ENCODE measurements at regions not wholly inside any gene's neighbourhood (a gene's known extent, or its start where the extent isn't known, plus 50 kb on each side); places are given as distances from the start of the nearest gene placed in this dataset.

DNA sequence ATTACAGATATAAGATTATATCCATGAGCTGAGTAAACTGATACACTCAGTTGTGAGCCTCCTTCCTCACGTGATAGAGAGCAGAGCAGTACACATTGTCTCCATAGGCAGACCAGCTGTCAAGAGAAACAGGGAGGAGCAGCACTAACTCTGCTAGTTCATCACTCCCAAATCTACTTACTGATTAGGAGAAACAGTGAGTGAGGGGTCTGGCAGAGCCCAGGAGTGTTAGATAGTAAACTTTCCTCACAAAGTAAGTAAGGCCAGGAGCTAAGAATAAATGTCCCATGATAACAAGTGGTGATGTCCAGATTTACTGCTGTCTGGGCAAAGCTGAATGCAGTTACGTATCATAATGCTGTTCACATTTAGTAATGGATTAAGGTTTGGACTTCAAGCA is 168.6 kb upstream of the KCNK2 start:
- Histone ChIP-seq H3K4me3 (no peak overlapping the region), H3K36me3 (no peaks in the 10 kb centered on the region), H3K9me3 (no peaks in the 10 kb centered on the region), H3K27ac (no peak overlapping the region), H3K4me1 (no peaks in the 10 kb centered on the region), H3K27me3 (no peaks in the 10 kb centered on the region)
- intact Hi-C loops (cut with DNase I; ENCODE audit: low total_unique reads) = no loop called here
- no peak for DNase-seq
- no peak for TF ChIP-seq CTCF (IDR thresholded peaks at IDR 0.05)

DNA sequence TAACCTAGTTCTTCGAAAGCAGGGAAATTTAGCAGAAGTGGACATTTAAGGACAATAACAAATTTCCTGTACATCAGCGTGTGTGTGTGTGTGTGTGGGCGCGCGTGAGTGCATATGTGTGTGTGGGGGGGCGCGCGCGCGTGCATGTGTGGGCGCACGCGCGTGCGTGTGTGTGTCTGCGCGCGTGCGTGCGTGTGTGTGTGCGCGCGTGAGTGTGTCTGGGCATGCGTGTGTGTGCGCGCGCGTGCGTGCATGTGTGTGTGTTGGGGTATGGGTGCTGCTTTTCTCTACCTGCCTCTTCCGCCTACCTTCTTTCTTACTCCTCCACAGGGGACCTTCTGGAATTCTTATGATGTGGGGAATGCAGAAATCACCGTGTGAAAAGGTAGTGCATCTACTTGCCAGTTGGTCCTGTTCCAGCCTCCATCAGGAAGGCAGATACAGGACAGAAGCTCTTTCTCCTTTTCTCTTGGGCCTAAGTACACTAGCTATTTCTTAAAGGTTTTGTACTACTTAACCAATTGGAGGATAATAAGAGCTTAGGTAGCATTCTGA is 165.4 kb upstream of the KCNK2 start:
- no peaks in the 10 kb centered on the region for H3K9me3 ChIP-seq
- H3K4me3 ChIP-seq = no peak overlapping the region
- H3K36me3 ChIP-seq = no peaks in the 10 kb centered on the region
- intact Hi-C loops (cut with DNase I; ENCODE audit: low total_unique reads) = no loop called here
- no peak overlapping the region for H3K27ac ChIP-seq
- no peaks in the 10 kb centered on the region for H3K4me1 ChIP-seq
- no peak for DNase-seq
- no peak for TF ChIP-seq CTCF (IDR thresholded peaks at IDR 0.05)
- H3K27me3 ChIP-seq = no peaks in the 10 kb centered on the region

- Histone ChIP-seq H3K27me3 (no peaks in the 10 kb centered on the region), H3K9me3 (no peaks in the 10 kb centered on the region), H3K4me1 (no peaks in the 10 kb centered on the region), H3K4me3 (no peak overlapping the region), H3K36me3 (no peaks in the 10 kb centered on the region), H3K27ac (no peak overlapping the region)
- intact Hi-C loops (cut with DNase I; ENCODE audit: low total_unique reads) = no loop called here
- TF ChIP-seq CTCF (IDR thresholded peaks at IDR 0.05) = no peak
- DNase-seq = no peak
Measured at GRCh38 chr1:214918745-214919144, 163.8 kb upstream of the KCNK2 start.

GRCh38 chr1:214920337-214920736 is 162.2 kb upstream of the KCNK2 start:
- Histone ChIP-seq H3K27ac (no peak overlapping the region), H3K36me3 (no peaks in the 10 kb centered on the region), H3K27me3 (no peaks in the 10 kb centered on the region), H3K4me3 (no peak overlapping the region), H3K4me1 (no peaks in the 10 kb centered on the region), H3K9me3 (no peaks in the 10 kb centered on the region)
- intact Hi-C loops (cut with DNase I; ENCODE audit: low total_unique reads) = no loop called here
- DNase-seq = no peak
- no peak for TF ChIP-seq CTCF (IDR thresholded peaks at IDR 0.05)

GRCh38 chr1:214923278-214923915 is 159.1 kb upstream of the KCNK2 start:
- Histone ChIP-seq H3K27me3 (no peaks in the 10 kb centered on the region), H3K4me1 (no peaks in the 10 kb centered on the region), H3K4me3 (no peak overlapping the region), H3K27ac (no peak overlapping the region), H3K9me3 (no peaks in the 10 kb centered on the region), H3K36me3 (no peaks in the 10 kb centered on the region)
- intact Hi-C loops (cut with DNase I; ENCODE audit: low total_unique reads) = no loop called here
- TF ChIP-seq CTCF (IDR thresholded peaks at IDR 0.05) = no peak
- no peak for DNase-seq

- no peaks in the 10 kb centered on the region for H3K36me3 ChIP-seq
- intact Hi-C loops (cut with DNase I; ENCODE audit: low total_unique reads) = no loop called here
- no peak for DNase-seq
- H3K27ac ChIP-seq = no peak overlapping the region
- no peaks in the 10 kb centered on the region for H3K9me3 ChIP-seq
- no peak overlapping the region for H3K4me3 ChIP-seq
- no peaks in the 10 kb centered on the region for H3K4me1 ChIP-seq
- no peaks in the 10 kb centered on the region for H3K27me3 ChIP-seq
- no peak for TF ChIP-seq CTCF (IDR thresholded peaks at IDR 0.05)
Measured at GRCh38 chr1:214927796-214928195, 154.7 kb upstream of the KCNK2 start.

All from tibial artery (tissue), 4 donors.